ENCODE measurements at regions not wholly inside any gene's neighbourhood (a gene's known extent, or its start where the extent isn't known, plus 50 kb on each side); places are given as distances from the start of the nearest gene placed in this dataset.

- in situ Hi-C loops (cut with HindIII; ENCODE audit: low pct_unique_long_range_greater_than_20kb, low sequenced_read_pairs) = no loop called here
- DNase-seq (ENCODE audit: low read depth) = no peak
Measured at GRCh38 chr10:20978617-20979016, 81.5 kb upstream of the NEBL start.

DNA sequence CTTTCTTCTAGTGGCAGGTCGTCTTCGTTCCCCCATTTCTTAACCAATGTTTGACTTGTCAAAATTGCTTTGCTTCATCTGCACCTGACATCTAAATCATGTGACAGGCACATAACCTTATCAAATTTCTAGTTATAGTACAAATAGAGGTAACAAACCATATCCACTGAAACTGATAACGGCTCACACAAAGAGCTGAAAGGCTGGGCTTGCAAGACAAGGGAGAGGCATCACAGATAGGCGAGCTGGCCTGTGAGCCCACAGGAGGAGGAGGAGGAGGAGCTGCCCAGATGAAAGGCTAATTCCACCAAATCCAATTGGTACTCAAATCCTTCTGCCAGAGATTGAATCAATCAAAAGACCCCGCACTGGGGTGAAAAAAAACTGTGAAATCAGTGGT is 80.2 kb upstream of the NEBL start:
- in situ Hi-C loops (cut with HindIII; ENCODE audit: low pct_unique_long_range_greater_than_20kb, low sequenced_read_pairs) = no loop called here
- DNase-seq (ENCODE audit: low read depth) = no peak

DNA sequence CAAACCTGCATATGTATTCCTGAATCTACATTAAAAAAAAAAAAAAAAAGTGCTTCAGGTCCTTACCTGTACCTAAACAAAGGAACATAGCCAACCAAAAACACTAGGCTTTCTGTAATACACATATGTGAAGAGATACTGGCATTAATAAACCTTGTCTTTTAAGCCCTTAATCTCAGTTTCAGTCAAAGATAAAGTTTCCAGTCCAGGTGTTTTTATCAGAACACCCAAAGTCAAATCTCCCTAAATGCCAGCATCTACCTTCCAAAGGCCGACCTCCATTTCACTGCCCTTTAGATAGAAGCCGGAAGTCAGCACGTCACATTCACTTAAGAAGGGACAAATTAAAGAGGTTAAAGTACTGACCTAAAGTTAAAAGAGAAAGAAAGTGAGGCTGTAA is 79.8 kb upstream of the NEBL start:
- in situ Hi-C loops (cut with HindIII; ENCODE audit: low pct_unique_long_range_greater_than_20kb, low sequenced_read_pairs) = no loop called here
- DNase-seq (ENCODE audit: low read depth) = no peak

DNA sequence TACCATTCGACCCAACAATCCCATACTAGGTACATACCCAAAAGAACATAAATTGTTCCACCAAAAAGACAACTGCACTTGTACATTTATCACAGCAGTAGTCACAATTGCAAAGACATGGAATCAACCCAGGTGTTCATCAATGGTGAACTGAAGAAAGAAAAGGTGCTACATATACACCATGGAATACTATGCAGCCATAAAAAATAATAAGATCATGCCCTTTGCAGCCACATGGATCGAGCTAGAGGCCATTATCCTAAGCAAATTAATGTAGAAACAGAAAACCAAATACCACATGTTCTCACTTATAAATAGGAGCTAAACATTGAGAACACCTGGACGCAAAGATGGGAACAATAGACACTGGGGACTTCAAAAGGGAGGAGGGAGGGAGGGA is 79.3 kb upstream of the NEBL start:
- in situ Hi-C loops (cut with HindIII; ENCODE audit: low pct_unique_long_range_greater_than_20kb, low sequenced_read_pairs) = no loop called here
- DNase-seq (ENCODE audit: low read depth) = no peak

- DNase-seq (ENCODE audit: low read depth) = no peak
- in situ Hi-C loops (cut with HindIII; ENCODE audit: low pct_unique_long_range_greater_than_20kb, low sequenced_read_pairs) = no loop called here
Measured at GRCh38 chr10:20975236-20975635, 78.1 kb upstream of the NEBL start.

DNA sequence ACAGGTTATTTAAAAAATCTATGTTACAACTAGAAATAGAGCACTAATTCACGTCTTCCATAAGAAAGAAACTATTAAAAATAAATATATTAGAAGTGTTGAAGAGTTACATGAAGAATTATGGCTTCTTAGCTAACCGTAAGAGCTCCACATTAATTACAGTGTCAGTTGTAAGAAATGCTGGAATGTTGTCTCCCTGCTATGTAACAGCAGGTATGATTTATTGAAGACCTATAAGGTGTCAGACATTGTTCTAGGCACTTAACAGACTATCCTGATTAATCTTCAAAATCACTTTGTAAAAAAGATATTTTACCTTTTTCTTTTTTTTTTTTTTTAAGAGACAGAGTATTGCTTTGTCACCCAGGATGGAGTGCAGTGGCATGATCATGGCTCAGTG is 75.8 kb upstream of the NEBL start:
- DNase-seq (ENCODE audit: low read depth) = no peak
- in situ Hi-C loops (cut with HindIII; ENCODE audit: low pct_unique_long_range_greater_than_20kb, low sequenced_read_pairs) = no loop called here

- in situ Hi-C loops (cut with HindIII; ENCODE audit: low pct_unique_long_range_greater_than_20kb, low sequenced_read_pairs) = no loop called here
- no peak for DNase-seq (ENCODE audit: low read depth)
Measured at GRCh38 chr10:20971901-20972300, 74.8 kb upstream of the NEBL start.

DNA sequence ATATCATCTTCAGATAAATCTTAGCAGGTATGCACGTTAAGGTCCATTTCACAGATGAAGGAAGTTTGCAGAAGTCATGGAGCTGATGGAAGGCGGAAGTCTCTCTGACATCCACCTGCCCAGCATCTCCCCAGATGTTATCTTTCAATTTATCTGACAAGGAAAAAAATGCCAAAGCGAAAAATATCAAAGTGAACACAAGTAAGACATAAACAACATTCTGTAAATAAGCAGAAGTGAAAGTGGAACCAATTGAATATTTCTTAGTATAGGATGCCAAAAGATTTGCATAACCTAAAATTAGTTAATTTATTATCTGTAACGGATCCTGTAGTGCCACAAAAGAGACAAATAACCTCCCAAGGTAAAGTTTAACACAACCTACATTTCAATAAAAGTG is 73.6 kb upstream of the NEBL start:
- no peak for DNase-seq (ENCODE audit: low read depth)
- in situ Hi-C loops (cut with HindIII; ENCODE audit: low pct_unique_long_range_greater_than_20kb, low sequenced_read_pairs) = no loop called here

DNA sequence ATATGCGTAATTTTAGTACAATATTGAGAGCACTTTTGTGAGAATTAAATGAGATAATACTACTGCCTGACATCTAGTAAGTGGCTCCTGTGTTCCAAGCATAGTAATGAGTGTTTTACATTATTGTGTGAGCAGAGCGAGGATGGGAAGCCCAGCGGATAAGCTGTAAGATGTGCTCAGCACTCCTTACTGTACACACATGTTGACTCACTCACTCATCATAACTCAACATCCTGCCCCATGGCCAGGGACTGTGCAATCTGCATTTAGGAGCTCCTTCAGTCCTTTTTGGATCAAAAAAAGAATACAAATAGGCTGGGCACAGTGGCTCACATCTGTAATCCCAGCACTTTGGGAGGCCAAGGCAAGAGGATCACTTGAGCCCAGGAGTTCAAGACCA is 72.9 kb upstream of the NEBL start:
- in situ Hi-C loops (cut with HindIII; ENCODE audit: low pct_unique_long_range_greater_than_20kb, low sequenced_read_pairs) = no loop called here
- DNase-seq (ENCODE audit: low read depth) = no peak

DNA sequence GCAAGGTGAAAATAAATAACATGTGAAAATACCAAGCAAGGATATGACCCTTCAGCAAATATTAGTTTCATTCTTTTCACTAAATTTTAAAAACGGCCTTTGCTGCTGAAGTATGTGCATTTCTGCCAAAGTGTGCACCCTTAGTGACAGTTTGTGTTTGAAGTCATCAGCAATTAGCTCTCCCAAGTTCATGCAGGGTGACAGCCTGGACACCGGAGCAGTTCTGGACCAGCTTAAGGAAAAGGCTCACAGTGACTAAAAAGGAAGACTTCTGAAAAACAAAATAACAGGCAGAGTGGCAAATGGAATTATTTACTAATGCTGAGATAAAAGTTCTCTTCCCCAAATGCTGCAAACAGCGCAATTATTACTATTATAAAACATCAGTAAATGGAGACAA is 69.3 kb upstream of the NEBL start:
- in situ Hi-C loops (cut with HindIII; ENCODE audit: low pct_unique_long_range_greater_than_20kb, low sequenced_read_pairs) = no loop called here
- no peak for DNase-seq (ENCODE audit: low read depth)

- in situ Hi-C loops (cut with HindIII; ENCODE audit: low pct_unique_long_range_greater_than_20kb, low sequenced_read_pairs) = no loop called here
- no peak for DNase-seq (ENCODE audit: low read depth)
Measured at GRCh38 chr10:20963721-20964595, 66.8 kb upstream of the NEBL start.

GRCh38 chr10:20963056-20963455 is 65.9 kb upstream of the NEBL start:
- DNase-seq (ENCODE audit: low read depth) = peak; percentile 36
- in situ Hi-C loops (cut with HindIII; ENCODE audit: low pct_unique_long_range_greater_than_20kb, low sequenced_read_pairs) = no loop called here

DNA sequence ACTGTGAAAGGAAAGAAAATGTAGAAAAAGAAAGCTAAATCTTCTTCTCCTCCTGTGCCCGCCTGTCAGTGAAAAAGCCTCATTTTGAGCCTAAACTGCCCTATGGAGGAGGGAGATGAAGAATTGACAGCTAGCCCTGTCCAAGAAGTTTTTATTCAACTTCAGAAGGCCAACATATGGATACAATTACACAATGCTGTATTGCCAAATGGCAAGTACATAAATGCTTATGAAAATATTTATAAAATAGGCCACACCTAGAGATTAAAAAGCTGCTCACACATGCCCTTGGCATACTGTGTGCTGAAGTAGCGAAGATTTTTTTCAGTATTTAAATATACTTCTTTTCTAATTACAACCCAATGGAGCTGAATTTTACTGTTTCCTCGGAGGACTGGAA is 65.1 kb upstream of the NEBL start:
- in situ Hi-C loops (cut with HindIII; ENCODE audit: low pct_unique_long_range_greater_than_20kb, low sequenced_read_pairs) = no loop called here

DNA sequence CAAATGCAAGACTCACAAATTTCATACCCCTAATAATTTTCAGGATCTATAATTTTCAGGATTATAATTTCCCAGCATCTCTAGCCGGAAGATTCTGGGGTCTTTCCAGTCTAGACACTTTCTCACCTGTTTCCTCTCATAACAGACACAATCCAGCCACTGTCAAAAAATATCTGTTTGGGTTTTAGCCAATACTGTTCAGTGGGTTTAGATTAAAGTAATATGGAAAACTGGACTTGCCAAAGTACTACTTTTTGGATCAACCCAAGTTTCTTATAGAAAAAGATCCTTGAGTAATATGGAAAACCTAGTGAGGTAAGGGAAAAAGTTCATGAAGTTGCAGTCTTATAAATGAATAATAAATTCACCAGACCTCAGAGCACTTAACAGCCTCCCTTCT is 62.1 kb upstream of the NEBL start:
- DNase-seq (ENCODE audit: low read depth) = no peak
- in situ Hi-C loops (cut with HindIII; ENCODE audit: low pct_unique_long_range_greater_than_20kb, low sequenced_read_pairs) = no loop called here

More for the DNA sequence above, 65.1 kb upstream of the NEBL start:
- DNase-seq (ENCODE audit: low read depth) = no peak

DNA sequence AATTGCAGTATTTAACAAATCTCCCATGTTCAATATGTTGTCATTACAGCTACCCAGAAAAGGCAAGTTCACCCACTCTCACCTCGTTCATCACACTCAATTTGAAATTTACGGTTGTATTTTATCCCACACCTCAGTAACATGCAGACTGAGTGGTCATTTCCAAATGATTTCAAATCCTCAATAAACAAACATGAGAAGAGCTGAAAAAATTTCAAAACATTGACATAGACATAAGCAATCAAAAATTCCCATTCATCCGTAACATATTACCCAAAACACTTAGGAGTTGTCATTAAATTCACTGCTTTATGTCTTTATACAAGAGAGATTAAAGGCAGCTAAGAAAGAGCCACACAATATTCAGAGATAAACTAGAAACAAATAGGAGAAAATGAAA is 61.7 kb upstream of the NEBL start:
- DNase-seq (ENCODE audit: low read depth) = no peak
- in situ Hi-C loops (cut with HindIII; ENCODE audit: low pct_unique_long_range_greater_than_20kb, low sequenced_read_pairs) = no loop called here

DNA sequence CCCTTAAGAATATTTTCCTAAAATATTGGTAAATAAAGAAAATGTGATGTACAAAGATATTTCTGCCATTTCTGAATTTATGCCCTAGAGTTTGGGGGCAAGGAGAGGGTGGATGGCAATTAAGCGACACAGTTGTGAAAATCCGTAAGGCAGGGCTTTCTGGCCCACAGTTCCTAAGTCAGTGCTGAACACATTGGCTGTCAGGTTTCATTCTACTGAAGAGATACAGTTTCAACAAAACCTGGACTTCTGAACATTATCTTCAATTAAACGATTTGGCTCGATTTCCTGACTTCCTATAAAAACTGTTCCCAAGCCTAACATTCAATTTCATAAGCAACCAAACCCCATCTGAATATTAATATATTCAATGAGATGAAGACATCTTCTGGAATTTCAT is 61.1 kb upstream of the NEBL start:
- in situ Hi-C loops (cut with HindIII; ENCODE audit: low pct_unique_long_range_greater_than_20kb, low sequenced_read_pairs) = no loop called here
- no peak for DNase-seq (ENCODE audit: low read depth)

DNA sequence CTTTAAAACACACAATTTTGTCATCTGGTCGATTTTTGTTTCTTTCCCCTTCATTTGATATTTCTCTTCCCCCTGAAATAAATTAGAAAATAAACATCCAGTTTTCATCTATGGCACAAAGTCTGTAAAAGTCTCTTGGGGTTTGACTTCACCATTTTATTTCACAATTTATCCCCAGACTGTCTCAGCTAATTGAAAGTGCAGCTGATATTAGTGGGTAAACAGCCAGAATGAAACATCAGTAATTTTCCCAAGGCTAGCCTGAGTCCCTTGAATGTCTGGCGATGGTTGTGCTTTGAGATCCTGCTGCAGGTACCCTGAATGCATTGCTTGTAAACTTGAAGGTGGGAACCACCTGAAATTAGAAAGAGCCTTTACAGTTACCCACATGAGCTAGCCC is 60.6 kb upstream of the NEBL start:
- in situ Hi-C loops (cut with HindIII; ENCODE audit: low pct_unique_long_range_greater_than_20kb, low sequenced_read_pairs) = no loop called here
- DNase-seq (ENCODE audit: low read depth) = no peak

DNA sequence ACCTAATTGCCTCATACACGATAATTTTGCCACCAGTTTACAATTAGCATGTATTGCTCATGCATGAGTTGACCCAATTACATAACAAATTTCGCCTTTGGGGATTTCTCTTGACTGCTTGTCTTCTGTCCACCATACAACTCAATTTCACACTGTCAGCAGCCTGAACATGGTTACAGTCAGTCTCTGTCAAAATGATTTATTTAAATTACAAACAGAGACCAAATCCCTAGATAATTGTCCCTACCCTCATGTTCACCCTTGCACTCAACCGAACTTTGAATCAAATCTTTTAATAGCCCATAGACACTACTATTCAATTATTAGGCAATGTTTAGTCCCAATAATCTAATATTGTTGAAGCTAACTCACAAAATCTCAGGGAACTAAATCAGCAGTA is 59.7 kb upstream of the NEBL start:
- no peak for DNase-seq (ENCODE audit: low read depth)
- in situ Hi-C loops (cut with HindIII; ENCODE audit: low pct_unique_long_range_greater_than_20kb, low sequenced_read_pairs) = no loop called here

DNA sequence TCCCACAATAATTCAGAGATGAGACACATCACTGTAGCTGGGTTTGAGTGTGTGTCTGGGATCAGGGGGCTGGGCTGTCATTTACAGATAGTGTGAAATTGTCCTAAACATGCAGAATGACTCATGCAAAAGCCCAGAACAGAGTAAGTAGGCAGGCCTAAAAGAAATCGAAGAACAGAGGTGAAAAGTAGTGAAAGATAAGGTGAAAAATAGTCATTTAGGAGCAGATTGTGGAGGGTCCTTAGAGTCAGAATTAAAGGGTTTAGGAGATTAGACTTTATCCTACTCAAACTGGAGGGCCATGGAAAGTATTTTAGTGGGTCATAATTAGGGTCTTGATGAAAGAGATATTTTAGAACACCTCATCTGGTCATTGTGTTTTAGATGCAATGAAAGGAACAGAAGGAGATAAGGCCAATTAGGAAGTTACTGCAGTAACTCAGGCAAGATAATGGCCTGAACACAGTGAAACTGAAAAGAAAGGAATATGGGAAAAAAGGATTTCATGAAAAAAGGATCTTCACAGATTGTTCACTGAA is 58.3 kb upstream of the NEBL start:
- in situ Hi-C loops (cut with HindIII; ENCODE audit: low pct_unique_long_range_greater_than_20kb, low sequenced_read_pairs) = no loop called here
- DNase-seq (ENCODE audit: low read depth) = no peak

DNA sequence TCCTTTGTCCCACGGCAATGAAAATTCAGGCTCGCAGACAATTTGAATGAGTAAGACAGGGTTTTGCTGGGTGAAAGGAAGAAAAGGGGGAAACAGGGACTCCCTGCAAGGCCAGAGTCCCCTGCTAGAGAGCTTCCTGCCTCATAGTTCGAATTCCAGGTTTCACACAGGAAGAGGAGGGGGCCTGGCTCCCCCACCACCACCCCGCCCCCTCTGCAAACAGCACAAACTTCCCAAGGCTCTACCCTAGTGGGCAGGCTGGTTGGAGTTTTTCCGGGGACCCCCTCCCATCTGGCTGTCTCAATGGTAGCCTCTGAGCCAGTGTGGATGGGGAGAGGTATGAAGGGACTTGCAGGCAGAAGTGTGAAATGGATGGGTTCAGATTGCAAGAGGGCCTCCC is 57.4 kb upstream of the NEBL start:
- DNase-seq (ENCODE audit: low read depth) = no peak
- in situ Hi-C loops (cut with HindIII; ENCODE audit: low pct_unique_long_range_greater_than_20kb, low sequenced_read_pairs) = no loop called here
